ENCODE measurements at regions not wholly inside any gene's neighbourhood (a gene's known extent, or its start where the extent isn't known, plus 50 kb on each side); places are given as distances from the start of the nearest gene placed in this dataset.

DNA sequence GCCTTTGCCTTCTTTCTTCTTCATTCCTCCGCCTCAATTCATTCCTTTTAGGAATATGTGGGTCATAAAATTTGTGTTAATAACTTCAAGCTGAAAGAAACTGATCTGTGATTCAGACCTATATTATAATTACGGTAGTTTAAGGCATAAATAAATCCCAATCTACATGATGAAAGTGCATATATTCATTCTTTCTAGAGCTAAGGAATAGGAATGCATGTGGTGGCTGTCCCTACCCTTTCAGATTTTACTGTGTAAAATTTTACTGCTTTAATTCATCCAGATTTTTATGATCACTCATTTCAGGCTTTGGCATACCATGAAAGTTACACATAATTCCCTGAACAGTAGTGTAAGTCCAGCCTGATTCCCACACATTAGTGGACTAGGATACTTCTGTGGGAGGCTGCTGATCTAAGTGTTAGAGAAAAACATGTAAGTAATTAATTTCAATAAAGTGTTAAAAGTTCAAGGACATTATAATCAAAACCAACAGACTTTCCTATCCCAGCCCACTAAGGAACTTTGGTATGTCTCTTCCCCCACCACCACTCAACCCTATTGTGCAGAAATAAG lies 83.1 kb downstream of the HINT1 start:
- no peaks in the 10 kb centered on the region for H3K4me1 ChIP-seq
- no peak overlapping the region for H3K27ac ChIP-seq
- 49 to 55% (median 52%) methylated on average over 2 of the region's 2 CpGs for whole genome bisulfite sequencing, 3 donors
- H3K4me3 ChIP-seq, result no peak overlapping the region
- TF ChIP-seq, protein P1, sequence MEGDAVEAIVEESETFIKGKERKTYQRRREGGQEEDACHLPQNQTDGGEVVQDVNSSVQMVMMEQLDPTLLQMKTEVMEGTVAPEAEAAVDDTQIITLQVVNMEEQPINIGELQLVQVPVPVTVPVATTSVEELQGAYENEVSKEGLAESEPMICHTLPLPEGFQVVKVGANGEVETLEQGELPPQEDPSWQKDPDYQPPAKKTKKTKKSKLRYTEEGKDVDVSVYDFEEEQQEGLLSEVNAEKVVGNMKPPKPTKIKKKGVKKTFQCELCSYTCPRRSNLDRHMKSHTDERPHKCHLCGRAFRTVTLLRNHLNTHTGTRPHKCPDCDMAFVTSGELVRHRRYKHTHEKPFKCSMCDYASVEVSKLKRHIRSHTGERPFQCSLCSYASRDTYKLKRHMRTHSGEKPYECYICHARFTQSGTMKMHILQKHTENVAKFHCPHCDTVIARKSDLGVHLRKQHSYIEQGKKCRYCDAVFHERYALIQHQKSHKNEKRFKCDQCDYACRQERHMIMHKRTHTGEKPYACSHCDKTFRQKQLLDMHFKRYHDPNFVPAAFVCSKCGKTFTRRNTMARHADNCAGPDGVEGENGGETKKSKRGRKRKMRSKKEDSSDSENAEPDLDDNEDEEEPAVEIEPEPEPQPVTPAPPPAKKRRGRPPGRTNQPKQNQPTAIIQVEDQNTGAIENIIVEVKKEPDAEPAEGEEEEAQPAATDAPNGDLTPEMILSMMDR (IDR thresholded peaks at IDR 0.05), result no peak
- intact Hi-C loops (cut with DNase I), result no loop called here
- H3K27me3 ChIP-seq (ENCODE audit: insufficient read depth in 3 of 3, low read length in 2 of 3), result no peaks in the 10 kb centered on the region
- DNase-seq (no peak), ATAC-seq (no peak)
- H3K9me3 ChIP-seq, result no peaks in the 10 kb centered on the region
- no peaks in the 10 kb centered on the region for H3K36me3 ChIP-seq (ENCODE audit: insufficient read depth in 1 of 2, low read depth in 1 of 2)

DNA sequence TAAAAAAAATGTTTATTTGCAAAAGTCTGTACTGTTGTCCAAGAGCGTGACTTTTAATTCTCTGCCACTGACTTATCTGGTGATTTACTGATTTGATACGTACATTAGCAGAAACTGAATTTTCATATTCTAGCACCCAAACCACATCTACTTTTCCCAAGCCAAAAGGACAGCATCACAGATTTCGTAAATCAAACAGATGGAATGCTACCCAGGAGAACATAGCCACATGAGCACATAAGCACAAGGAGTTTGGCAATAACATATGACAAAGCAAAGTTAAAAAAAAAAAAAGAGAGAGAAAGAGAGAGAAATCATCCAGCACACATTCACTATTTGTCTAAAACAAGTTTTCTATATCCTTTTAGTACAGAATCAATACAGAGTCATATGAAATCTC lies 83.7 kb downstream of the HINT1 start:
- Histone ChIP-seq H3K27me3 (ENCODE audit: insufficient read depth in 3 of 3, low read length in 2 of 3) (no peaks in the 10 kb centered on the region), H3K4me3 (no peak overlapping the region), H3K36me3 (ENCODE audit: insufficient read depth in 1 of 2, low read depth in 1 of 2) (no peaks in the 10 kb centered on the region), H3K27ac (no peak overlapping the region), H3K4me1 (no peaks in the 10 kb centered on the region), H3K9me3 (no peaks in the 10 kb centered on the region)
- TF ChIP-seq, protein P1 (IDR thresholded peaks at IDR 0.05), result no peak
- peak in 1 of 4 donors; percentile 33 for ATAC-seq
- DNase-seq, result no peak
- intact Hi-C loops (cut with DNase I), result no loop called here
- 45 to 65% (median 47%) methylated on average over 3 of the region's 3 CpGs for WGBS, 3 donors

DNA sequence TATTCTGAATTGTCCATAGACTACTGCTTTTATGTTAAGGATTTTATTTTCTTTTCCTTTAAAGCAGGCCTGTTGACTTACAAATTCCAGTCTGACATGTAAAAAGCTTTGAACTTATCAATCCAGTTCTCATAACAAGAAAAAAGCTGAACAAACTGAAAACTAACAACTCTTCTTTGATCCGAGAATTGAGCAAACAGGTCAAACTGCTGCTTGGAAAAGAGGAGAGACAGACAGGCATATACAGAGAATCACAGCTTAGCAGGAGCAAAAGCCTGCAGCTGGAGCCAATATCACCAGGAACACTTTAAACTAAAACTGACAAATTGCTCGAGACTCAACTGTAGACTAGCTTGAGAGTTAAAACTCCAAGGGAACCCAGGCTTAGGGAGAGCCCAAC lies 85.8 kb downstream of the HINT1 start:
- intact Hi-C loops (cut with DNase I), result no loop called here
- Histone ChIP-seq H3K4me3 (no peak overlapping the region), H3K4me1 (no peaks in the 10 kb centered on the region), H3K9me3 (no peaks in the 10 kb centered on the region), H3K36me3 (ENCODE audit: insufficient read depth in 1 of 2, low read depth in 1 of 2) (no peaks in the 10 kb centered on the region), H3K27ac (no peak overlapping the region), H3K27me3 (ENCODE audit: insufficient read depth in 3 of 3, low read length in 2 of 3) (no peaks in the 10 kb centered on the region)
- 74 to 84% (median 78%) methylated on average over 2 of the region's 2 CpGs for WGBS, 3 donors
- ATAC-seq, result no peak
- TF ChIP-seq, protein P1 (IDR thresholded peaks at IDR 0.05), result no peak
- DNase-seq, result no peak

DNA sequence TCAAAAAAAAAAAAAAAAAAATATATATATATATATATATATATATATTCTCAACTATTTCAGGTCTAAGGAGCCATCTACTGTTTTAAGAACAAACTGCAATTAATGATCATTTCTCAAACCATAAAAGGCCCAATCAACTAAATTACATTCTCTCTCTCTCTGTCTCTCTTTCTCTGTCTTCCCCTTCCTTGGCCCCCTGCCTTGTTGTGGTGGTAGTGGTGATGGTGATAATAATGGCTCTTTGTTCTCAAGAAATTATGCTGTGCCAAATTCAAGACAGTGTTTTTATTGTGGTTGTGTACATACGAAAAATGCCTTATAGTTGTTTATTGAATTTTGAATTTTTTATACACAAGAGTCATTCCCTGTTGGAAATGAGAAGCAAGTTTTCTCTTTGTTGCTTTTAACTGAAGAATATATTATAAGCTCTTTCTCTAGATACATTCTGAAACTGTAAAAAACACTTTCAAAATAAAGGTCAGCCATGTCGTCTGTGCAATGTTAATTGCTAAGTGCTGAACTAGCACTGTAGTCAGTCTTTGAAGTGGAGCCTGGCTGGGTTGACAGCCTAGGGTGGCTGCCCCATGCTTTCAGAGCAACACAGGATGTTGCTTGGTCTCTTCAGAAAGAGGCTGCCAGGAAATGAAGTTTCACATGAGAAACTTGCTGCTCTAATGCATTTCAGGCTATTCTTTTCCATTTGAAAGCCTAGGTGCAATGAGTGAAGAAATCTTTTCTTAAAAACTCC lies 96.0 kb downstream of the HINT1 start:
- Histone ChIP-seq H3K4me3 (no peak overlapping the region), H3K36me3 (ENCODE audit: insufficient read depth in 1 of 2, low read depth in 1 of 2) (no peaks in the 10 kb centered on the region), H3K9me3 (peaks cover 2% of the 10 kb centered on the region), H3K4me1 (no peaks in the 10 kb centered on the region), H3K27ac (no peak overlapping the region), H3K27me3 (ENCODE audit: insufficient read depth in 3 of 3, low read length in 2 of 3) (no peaks in the 10 kb centered on the region)
- ATAC-seq (no peak), DNase-seq (no peak)
- intact Hi-C loops (cut with DNase I), result no loop called here
- 42 to 63% (median 54%) methylated on average over 2 of the region's 2 CpGs for WGBS, 3 donors
- TF ChIP-seq, protein P1 (IDR thresholded peaks at IDR 0.05), result no peak

All from psoas muscle (tissue), 7 donors.